ENCODE measurements at regions not wholly inside any gene's neighbourhood (a gene's known extent, or its start where the extent isn't known, plus 50 kb on each side); places are given as distances from the start of the nearest gene placed in this dataset.

DNA sequence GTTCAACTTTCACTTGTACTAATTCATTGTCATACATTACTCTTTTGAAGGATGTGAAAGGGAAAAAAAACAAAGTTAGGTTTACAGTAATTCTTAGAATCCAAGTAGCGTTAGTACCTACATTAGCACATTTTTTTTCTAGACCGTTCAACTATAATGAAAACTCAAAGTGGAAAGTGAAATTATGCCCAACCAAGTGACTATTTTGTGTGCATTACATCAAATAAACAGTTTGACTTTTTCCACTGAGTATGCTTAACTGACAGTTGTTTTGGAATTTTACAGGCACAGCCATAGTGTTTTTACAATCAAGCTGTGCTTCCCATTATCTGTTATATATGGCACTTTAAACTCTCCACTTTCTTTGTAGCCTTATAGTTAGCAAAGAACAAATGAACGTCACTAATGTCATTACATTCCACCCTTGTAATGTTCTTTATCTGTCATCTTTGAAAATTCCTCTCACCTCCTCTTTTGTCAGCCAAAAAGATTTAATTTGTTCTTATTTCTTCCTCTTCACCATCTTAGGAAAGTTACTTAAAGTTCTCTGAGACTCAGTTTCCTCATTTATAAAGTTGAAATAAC, 142.3 kb upstream of the SOX2 start:
- TF ChIP-seq, protein P1, sequence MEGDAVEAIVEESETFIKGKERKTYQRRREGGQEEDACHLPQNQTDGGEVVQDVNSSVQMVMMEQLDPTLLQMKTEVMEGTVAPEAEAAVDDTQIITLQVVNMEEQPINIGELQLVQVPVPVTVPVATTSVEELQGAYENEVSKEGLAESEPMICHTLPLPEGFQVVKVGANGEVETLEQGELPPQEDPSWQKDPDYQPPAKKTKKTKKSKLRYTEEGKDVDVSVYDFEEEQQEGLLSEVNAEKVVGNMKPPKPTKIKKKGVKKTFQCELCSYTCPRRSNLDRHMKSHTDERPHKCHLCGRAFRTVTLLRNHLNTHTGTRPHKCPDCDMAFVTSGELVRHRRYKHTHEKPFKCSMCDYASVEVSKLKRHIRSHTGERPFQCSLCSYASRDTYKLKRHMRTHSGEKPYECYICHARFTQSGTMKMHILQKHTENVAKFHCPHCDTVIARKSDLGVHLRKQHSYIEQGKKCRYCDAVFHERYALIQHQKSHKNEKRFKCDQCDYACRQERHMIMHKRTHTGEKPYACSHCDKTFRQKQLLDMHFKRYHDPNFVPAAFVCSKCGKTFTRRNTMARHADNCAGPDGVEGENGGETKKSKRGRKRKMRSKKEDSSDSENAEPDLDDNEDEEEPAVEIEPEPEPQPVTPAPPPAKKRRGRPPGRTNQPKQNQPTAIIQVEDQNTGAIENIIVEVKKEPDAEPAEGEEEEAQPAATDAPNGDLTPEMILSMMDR (IDR thresholded peaks at IDR 0.05; ENCODE audit: borderline replicate concordance, extremely low read depth, low read length, poor library complexity, severe bottlenecking), result no peak
- no peak for TF ChIP-seq EZH2 (IDR thresholded peaks at IDR 0.05; ENCODE audit: borderline replicate concordance, low read depth, low read length, severe bottlenecking)
